Medulla oblongata (tissue), 1 donor: ENCODE measurements at regions not wholly inside any gene's neighbourhood (a gene's known extent, or its start where the extent isn't known, plus 50 kb on each side); places are given as distances from the start of the nearest gene placed in this dataset.
"Not testable (repeated sequence)": the region's sequence is repeated elsewhere in the genome, so short reads cannot be mapped to it uniquely, and the experiment has no call there.

Experiments used
- DNase-seq: peaks from one replicate; pipeline ENCODE4 v3.0.0-alpha.2; 2015; ENCODE audit errors: extremely low spot score

DNA sequence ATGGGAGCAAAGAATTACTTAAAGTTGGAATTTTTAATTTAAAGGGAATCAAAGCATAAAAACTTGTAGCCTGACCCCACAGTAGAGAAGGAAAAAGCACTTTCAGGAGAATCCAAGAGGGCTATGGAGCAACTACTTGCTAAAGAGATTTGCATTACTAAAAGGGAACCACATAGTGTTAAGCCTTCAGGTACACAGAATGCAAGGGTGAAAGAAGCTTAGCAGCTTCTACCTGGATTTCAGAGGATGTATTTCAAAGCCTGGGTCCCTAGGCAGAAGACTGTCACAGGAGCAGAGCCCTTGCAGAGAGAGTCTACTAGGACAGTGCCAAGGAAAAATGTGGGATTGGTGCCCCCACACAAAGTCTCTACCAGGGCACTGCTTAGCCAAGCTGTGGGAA, 575.0 kb downstream of the GBE1 start:
- no peak for DNase-seq

DNA sequence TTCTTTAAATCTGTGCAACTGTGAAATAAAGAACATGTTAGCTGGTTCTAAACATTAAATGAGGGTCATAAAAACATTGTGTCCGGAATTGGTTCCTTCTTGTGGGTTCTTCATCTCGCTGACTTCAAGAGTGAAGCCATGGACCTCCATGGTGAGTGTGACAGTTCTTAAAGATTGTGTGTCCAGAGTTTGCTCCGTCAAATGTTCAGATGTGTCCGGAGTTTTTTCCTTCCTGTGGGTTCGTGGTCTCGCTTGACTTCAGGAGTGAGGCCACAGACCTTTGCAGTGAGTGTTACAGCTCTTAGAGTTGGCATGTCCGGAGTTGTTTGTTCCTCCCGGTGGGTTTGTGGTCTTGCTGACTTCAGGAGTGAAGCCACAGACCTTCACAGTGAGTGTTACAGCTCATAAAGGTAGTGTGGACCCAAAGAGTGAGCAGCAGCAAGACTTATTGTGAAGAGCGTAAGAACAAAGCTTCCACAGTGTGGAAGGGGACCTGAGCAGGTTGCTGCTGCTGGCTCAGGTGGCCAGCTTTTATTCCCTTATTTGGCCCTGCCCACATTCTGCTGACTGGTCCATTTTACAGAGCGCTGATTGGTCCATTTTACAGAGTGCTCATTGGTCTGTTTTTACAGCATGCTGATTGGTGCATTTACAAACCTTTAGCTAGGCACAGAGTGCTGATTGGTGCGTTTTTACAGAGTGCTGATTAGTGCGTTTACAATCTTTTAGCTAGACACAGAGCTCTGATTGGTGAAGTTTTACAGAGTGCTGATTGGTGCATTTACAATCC, 579.2 kb downstream of the GBE1 start:
- DNase-seq, result not testable (repeated sequence)

DNA sequence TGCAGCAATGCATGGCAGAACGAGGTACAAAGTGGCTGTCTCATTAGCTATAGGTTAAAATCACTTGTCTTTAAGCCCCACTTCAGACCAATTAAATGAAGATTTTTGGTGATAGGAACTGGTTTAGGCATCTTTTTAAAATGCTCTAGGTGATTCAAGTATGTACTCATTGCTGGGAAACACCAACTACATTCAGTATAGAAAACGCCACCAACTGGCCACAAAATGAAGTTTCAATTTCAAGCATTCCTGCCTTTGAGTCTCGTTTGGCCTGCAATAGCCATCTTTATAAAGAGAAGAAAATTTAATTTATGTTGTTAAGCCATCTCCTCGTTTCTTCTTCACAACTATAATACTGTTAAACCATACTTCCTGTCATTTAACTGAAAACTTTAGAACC, 587.9 kb downstream of the GBE1 start:
- DNase-seq, result no peak

DNA sequence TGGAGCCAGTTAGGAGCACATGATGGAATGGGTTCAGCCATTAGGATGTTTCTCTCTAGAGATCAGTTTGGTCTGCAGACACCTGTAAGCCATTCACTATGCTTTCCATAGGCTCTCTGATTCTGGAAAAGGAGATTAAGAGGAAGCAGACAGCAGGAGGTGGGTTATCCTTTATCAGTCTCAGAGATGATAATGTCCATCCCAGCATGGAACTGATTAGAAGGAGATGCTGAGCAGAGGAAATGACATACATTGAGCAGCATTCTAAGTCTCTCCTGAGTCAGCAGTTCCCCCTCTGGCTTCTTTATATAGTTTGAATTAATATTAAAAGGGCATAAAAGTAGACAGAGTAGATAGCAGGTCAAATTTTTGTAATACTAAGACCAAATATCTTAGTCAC, 591.1 kb downstream of the GBE1 start:
- DNase-seq, result no peak

DNA sequence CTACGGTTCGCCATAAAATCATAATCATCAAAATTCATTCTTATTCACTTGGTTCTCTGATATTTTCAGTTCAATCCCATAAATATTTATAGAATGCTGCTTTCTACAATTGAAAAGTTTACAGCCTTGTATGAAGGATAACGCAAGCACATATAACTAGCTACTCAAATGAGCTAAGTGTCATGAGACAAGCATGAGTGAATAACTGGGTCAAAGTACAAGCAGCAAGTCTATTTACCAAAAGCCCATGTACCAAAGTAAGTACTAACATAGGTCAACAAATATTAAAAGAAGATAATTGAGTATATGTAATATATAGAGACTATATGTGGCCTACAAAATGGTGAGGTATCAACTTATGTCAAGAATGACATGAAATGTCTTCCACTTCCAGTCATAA, 596.6 kb downstream of the GBE1 start:
- DNase-seq, result no peak

DNA sequence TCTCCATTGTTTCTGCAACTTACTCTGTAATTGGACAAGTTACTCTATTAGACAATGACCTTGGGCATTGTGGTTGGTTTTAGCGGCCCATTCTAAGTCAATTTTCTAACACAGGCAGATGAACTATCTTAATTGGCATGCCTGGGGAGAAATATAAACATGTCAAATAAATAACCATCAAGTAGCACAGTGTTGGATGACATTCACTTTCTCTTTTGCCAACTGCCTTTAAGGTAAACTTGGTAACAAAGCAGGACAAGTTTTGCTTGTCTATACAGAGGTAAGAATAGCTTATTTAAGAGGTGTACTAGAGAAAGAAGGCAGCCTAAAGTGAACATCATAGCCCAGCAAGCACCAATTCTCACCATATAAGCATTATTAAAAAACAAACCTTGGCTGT, 599.6 kb downstream of the GBE1 start:
- no peak for DNase-seq

DNA sequence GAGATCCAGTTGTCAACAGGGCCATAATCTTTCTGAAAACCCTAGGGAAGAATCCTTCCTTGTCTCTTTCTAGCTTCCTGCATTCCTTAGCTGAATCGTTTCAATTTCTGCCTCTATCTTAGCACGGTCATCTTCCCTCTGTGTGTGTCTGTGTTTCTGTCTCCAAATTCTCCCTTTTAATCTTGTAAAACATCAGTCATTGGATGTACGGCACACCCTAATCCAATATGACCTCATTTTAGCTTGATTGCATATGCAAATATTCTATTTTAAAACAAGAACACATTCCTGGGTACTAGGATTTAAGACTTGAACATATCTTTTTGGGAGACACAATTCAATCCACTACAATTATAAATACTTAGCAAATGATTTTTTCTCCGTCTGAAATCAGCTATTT, 600.3 kb downstream of the GBE1 start:
- no peak for DNase-seq

DNA sequence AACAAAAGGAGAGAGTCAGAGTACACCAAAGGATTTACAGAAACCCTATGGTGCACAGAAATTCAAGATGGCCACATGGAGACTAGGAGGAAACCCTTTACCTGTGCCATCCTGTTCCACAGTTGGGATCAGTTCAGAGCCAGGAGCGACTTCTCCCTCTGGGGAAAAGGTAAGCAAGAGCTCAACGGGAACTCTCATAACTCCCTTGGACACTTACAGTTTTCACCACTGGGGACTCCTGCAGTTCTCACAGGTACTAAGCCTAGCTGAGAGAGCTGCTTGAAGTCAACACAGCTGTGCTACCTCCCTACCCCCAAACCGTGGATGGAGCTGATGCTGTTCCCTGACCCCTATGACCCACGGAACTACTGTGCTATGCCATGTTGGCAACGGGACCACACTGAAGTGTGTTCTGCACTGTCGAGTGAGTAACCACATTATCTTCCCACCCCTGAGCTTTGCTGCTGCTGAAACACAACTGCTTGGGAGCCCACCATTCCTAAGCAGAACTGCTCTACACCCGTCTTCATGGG, 606.8 kb downstream of the GBE1 start:
- no peak for DNase-seq

DNA sequence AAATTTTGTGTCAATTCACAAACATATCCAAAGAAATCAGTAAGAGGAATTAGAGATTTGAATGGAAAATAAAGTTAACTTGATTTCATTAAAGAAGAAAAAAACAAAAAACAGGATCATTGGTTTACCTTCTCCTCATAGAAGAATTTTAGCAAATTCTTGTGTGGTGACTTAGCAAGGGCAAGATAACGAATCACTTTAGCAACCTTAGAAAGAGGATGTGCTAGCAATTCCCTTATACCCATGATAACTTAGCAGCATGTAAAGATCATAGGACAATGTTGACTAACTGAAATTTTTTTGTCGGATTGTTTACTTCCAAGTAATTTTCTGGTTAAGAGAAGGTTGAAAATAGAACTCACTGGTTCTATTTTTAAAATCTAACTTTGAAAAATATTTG, 609.3 kb downstream of the GBE1 start:
- no peak for DNase-seq

DNA sequence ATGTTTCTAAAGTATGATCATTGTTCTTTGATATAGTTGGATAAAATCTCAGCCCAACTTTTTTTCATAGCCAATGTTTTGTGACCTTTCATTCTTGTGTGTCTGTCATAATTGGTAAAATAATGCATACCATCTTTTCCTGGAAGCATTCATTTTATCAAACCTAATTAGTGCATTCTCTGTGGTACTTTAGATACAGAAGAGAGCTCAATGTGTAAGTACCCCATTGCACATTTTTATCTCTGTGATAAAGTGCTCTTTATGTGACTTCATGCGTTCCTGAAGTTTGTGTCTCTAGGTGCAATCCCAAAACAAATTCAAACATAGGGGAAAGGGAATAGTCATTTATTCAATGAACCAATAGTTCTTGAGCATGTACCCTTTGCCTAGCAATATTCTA, 628.5 kb downstream of the GBE1 start:
- no peak for DNase-seq

DNA sequence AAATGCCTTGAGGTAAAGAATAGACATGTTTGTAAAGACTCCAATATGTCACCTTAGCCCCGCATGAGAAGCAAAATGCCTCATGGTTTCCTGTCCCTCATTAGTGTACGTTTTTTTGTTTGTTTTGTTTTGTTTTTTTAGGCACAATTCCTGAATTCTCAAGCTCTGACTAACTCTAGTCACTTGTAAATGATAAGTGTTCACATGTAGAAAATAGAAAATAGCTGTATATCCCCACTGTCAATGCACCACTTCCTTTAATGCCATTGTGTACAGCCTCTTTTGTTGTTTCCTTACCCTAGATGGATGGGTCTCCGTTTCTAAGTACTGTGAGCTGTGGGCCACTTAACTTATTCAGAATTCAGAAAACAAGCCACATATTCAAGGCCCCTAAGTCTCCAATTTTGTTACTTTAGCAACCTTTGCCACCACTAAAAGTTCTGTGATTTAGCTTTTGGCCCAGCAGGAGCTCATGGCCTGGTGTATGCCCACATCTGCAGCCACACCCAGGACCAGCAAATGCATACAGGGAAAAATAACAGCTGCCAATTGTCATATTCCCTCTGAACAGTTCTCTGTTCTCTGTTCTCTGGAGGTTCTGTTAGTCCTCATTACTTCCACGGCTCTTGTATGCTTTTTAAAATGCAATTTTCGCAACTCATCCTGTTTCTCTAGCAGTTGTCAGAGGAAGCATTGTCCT, 655.5 kb downstream of the GBE1 start:
- no peak for DNase-seq

DNA sequence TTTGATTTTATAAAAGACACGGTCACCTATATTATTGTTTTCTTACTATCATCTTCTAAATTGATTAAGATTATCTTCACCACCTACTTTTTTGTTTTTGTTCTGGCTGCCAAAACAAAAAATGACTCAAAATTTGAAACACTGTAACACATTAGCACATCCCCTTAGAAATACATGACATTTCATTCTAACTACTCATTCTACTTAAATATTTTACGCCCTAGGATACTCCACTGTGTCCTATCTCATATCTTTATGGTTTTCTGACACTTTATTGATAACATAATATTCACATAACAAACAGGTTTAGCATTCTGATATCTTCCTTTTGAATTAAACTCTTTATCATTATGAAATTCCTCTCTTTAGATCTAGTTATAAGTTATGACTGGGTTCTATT, 656.2 kb downstream of the GBE1 start:
- DNase-seq, result no peak

DNA sequence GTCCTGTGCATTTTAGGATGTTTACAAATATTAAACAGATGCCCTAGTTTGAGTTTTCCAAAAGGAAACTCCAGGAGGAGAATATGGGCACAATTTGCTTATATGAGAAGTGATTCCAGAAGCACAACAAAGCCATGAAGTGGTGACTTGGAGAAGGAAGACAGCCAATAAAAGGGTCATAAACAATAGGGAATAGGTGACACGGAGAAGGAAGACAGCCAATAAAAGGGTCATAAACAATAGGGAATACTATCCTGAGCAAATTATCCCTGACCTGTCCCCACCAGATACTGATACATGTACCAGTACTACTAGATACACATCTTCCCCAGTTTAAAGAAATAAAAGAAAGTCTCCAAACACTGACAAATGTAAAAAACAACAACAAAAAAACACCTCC, 663.6 kb downstream of the GBE1 start:
- DNase-seq, result no peak

DNA sequence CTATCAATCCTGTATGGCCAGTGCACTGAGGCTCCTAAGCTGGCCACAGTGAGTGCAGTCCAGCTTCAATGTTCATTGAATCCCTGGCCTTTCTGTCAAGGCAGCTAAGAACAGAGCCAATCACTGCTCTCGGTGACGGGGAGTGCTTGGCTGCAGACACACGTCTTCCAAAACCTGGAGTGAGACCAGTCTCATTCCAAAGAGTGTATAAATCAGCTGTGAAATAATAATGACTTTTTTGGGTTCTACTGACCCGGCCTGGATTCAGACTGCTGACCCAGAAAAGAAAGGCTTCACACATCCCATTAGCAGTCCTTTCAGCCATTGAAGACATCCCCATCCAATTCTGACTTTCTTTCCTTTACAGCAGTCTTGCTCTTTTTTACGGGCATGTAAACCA, 665.5 kb downstream of the GBE1 start:
- peak; percentile 27 for DNase-seq

DNA sequence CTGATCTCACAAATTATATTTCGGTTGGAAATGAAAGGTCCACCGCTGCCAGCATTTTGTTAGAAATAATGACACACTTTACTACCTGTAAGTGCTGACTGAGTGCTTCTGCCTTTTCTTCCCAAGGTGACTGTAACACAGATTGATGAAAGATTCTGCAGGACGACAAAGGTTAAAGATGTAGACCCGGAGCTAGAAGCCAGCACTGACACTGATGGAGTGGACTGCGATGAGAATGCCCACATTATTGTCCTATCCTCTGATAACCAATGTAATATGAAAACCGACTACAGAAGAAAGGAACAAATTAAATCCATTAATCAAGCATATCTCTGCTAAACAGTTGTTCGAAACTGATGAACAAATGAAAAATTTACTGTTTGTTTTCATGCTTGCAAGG, 666.5 kb downstream of the GBE1 start:
- no peak for DNase-seq

DNA sequence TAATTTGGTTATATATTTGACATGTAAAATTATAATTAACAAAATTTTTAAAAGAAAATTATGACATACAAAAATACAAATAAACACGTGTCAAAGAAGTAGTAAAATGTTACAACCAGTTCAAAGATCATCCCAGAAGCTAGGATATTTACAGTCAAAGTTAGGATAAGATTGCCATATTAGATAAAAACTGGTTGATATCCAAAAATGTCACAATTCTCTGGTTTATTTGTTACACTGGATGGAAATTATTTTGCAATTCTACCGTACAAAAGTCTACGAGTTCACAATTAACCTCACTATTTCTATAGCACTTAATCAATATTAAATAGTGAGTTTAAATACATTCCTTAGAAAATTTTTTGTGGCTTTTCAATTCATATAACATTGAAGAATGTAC, 673.8 kb downstream of the GBE1 start:
- DNase-seq, result no peak

DNA sequence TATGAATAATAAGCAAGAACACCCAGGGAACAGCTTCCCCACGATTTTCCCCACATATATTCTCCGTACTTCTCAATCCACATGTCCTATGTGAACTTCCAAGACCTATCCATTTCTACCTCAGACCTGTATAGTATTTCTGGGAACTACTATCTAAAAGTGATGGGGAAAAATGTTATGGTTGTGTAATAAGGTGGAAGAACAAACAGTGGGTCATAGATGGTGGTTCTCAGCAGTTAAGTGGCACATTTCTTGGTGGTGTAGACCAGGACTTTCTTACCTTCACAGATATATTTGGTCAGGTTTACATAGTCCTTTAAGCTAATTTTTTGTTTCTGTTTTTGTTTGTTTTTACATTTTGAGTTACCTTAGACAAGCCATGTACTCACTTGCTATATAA, 675.1 kb downstream of the GBE1 start:
- DNase-seq, result no peak

DNA sequence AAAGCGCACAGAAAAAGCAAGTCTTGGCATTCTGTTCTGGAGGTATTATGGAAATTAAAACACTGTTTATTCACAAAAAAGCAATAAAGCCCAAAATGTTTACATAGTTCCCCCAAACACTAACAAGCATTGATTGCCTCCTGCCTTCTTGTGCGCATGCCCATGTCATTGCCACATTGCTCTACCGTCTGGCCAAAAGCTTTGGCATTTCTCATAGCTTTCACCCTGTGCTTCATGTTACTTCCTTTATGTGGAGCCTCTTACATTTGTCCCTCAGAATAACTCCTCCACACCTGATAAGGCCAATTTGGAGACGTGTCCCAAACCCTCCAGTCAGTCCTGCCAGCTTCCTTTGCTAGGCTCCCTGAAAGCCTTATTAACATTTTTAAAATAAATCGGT, 680.8 kb downstream of the GBE1 start:
- no peak for DNase-seq

DNA sequence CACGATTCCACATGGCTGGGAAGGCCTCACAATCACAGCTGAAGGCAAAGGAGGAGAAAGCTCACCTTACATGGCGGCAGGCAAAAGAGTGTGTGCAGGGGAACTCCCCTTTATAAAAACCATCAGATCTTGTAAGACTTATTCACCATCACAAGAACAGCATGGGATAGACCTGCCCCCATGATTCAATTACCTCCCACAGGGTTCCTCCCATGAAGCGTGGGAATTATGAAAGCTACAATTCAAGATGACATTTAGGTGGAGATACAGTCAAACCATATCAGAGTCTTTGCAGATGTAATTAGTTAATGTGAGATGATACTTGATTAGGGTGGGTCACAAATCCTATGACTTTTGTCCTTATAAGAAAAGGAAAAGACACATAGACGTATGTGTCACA, 688.9 kb downstream of the GBE1 start:
- no peak for DNase-seq

DNA sequence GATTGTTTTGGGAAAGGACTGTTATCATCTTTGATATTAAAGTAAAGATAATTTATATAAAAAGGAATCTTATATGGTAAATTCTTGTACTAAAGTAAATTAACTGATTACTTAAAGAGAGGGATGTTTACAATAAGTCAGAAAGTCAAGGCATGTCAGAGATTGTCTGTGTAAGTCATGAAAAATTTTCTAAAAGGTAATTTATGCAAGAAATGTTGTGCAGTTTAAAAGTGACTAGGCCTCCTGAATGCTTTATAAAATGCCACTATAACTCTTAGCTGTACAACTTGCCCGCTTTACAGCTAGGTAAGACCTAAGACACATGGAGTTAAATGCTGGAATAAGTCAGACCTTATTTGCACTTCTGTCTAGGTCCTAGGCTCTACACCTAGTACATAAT, 692.9 kb downstream of the GBE1 start:
- DNase-seq, result no peak

DNA sequence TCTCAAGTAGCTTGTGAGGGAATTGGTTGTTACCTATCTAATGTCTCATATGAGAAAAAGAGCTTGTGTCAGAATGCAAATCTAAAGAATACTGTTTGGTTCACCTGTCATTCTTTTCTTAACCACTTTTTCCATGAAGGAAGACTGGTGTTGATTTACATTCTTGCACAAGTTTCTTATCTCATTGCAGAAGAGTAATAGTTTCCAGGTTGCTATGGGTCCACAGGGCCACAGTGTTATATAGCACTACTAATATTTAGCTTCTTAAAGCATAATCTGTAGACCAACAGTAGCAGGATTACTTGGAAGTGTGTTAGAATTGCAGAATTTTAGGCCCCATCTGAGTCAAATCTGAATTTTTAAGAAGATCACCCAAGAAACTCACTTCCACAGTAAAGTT, 697.5 kb downstream of the GBE1 start:
- DNase-seq, result no peak

DNA sequence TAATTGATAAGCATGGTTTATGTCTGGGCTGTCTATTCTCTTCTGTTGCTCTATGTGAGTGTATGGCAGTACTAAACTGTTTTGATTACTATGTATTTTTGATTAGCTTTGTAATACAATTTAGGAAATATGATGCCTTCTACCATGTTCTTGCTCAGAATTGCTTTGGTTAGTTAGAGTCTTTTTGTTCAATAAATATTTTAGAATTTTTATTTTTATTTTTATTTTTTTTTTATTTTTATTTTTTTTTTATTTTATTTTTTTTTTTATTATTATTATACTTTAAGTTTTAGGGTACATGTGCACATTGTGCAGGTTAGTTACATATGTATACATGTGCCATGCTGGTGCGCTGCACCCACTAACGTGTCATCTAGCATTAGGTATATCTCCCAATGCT, 710.3 kb downstream of the GBE1 start:
- not testable (repeated sequence) for DNase-seq

DNA sequence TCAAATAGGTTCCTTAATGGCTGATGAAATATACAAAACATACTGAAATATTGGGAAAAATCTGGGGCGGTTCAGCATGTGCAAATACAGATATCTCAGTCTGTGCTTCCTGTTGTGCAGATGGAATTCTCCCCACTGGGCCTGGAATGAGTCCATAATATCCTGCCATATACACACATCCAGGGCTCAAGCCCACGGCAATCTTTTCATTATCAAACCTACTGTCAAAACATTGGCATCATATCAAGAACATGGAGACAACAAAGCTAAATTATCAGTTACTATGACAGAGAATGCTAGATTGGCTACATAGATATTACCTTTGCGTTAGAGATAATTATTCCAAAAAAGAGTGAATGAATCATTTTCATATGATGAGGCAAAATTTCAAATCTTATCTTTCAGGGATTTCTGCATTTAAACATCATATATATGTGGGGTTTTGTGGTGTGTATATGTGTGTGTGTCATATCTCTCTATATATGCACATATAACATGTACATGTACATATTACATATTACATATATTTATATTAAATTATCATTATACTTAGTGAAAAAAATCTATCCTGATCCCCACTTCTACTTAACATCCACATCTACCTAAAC, 713.3 kb downstream of the GBE1 start:
- no peak for DNase-seq
